HepG2 (cell line): ENCODE measurements at regions not wholly inside any gene's neighbourhood (a gene's known extent, or its start where the extent isn't known, plus 50 kb on each side); places are given as distances from the start of the nearest gene placed in this dataset.

Experiments
- ATAC-seq: fragments of 200-7000 bp; cut with Tn5 transposase; 3 replicates; pipeline ENCODE4 v1.9.1; 2020; ENCODE audit warnings: mild to moderate bottlenecking, moderate library complexity
- BruUV-seq: library from RNA; stranded (reverse); fragments of 400-500 nt; replicated peaks from 2 replicates; lab custom pipeline; 2021; lab: Mats Ljungman, UMichigan
- CTCF ChIA-PET: fragments of 300-600 bp; formaldehyde crosslinking; extraction: SDS; loops from one replicate; lab custom pipeline; 2021; ENCODE audit warnings: low total read pairs, inconsistent platforms, low intra/inter-chr PET ratio; lab: Yijun Ruan, JAX
- POLR2A ChIA-PET: fragments of 350-600 bp; sonication (Branson Sonifier 250); formaldehyde crosslinking; loops from one replicate; lab custom pipeline; 2020; ENCODE audit warnings: antibody characterized with exemption, inconsistent platforms; lab: Yijun Ruan, JAX
- DNase-seq: peaks from one replicate; pipeline ENCODE4 v3.0.0-alpha.2; 2015; ENCODE audit warnings: low spot score
- FAIRE-seq: peaks from 3 replicates; lab custom pipeline; 2011; peaks lifted over from hg19 to GRCh38; lab: Jason Lieb, UNC
- H2AFZ ChIP-seq: one replicate; pipeline ENCODE4 v1.6.1; 2011; ENCODE audit warnings: low read length, inconsistent platforms
- H3K27ac ChIP-seq: fragments of 300-600 bp; 3 replicates; pipeline ENCODE4 v1.8.0; 2011; ENCODE audit warnings: mixed run types, mild to moderate bottlenecking, mixed read lengths, low read length, inconsistent platforms; ENCODE audit not compliant: insufficient read depth; ENCODE audit errors: extremely low read length
- H3K27me3 ChIP-seq, 2 experiments: fragments of 200-600 bp in 1 of 2; 2 replicates in 1 of 2; 3 replicates in 1 of 2; pipeline versions ENCODE4 v1.6.0 to v1.8.0; 2011; ENCODE audit warnings: low read length in 2 of 2, mild to moderate bottlenecking in 2 of 2, moderate library complexity in 2 of 2, inconsistent platforms in 1 of 2; ENCODE audit not compliant: insufficient read depth in 2 of 2, control insufficient read depth in 1 of 2
- H3K36me3 ChIP-seq, 2 experiments: fragments of 200-600 bp in 1 of 2; replicated peaks in 1 of 2; 2 replicates in 1 of 2; 3 replicates in 1 of 2; pipeline versions ENCODE4 v1.5.1 to v1.8.0; 2011; ENCODE audit warnings: low read length in 2 of 2, inconsistent platforms in 1 of 2; ENCODE audit not compliant: insufficient read depth in 2 of 2, control insufficient read depth in 1 of 2
- H3K4me1 ChIP-seq: 2 replicates; pipeline ENCODE4 v1.5.1; 2012; ENCODE audit warnings: low read length, inconsistent platforms; ENCODE audit not compliant: insufficient read depth
- H3K4me2 ChIP-seq: 2 replicates; pipeline ENCODE4 v1.6.0; 2011; ENCODE audit warnings: low read depth, low read length, inconsistent platforms
- H3K4me3 ChIP-seq, 3 experiments: fragments of 200-600 bp in 1 of 3; sonication (generic), shearing (Covaris generic) in 1 of 3; replicated peaks in 1 of 3; 2 replicates each; pipeline ENCODE4 v1.5.1; 2011 to 2016; ENCODE audit warnings: low read length in 3 of 3, inconsistent platforms in 2 of 3, low read depth in 2 of 3, mild to moderate bottlenecking in 2 of 3, control low read depth in 1 of 3, mixed read lengths in 1 of 3; ENCODE audit not compliant: insufficient read depth in 1 of 3
- H3K79me2 ChIP-seq: one replicate; pipeline ENCODE4 v1.6.1; 2011; ENCODE audit warnings: low read length, inconsistent platforms; ENCODE audit not compliant: insufficient read depth
- H3K9ac ChIP-seq: 2 replicates; pipeline ENCODE4 v1.6.0; 2011; ENCODE audit warnings: mild to moderate bottlenecking, low read depth, low read length, inconsistent platforms; ENCODE audit not compliant: insufficient read depth
- H3K9me3 ChIP-seq: 2 replicates; pipeline ENCODE4 v1.5.1; 2012; ENCODE audit warnings: mild to moderate bottlenecking, low read length
- H4K20me1 ChIP-seq: 2 replicates; pipeline ENCODE4 v1.6.0; 2011; ENCODE audit warnings: inconsistent platforms, mild to moderate bottlenecking, low read length, moderate library complexity; ENCODE audit not compliant: insufficient read depth
- HES4 ChIP-seq: sonication (generic); formaldehyde crosslinking; IDR thresholded peaks from 2 replicates; pipeline ENCODE4 v1.9.0; 2021; ENCODE audit warnings: mild to moderate bottlenecking, missing genetic modification reagents, borderline replicate concordance
- HMG20A ChIP-seq: IDR thresholded peaks from 2 replicates; pipeline ENCODE4 v1.6.1; 2016; ENCODE audit warnings: borderline replicate concordance
- KMT2B ChIP-seq: IDR thresholded peaks from 2 replicates; pipeline ENCODE4 v1.6.1; 2016; ENCODE audit warnings: missing genetic modification reagents, missing compliant biosample characterization
- RXRA ChIP-seq: sonication (generic); formaldehyde crosslinking; IDR thresholded peaks from 2 replicates; pipeline ENCODE4 v1.5.1; 2020; ENCODE audit warnings: missing genetic modification reagents
- ZNF260 ChIP-seq: sonication (generic); formaldehyde crosslinking; IDR thresholded peaks from 2 replicates; pipeline ENCODE4 v1.4.0; 2020; ENCODE audit warnings: missing genetic modification reagents, low read depth, mild to moderate bottlenecking, borderline replicate concordance
- ZNF331 ChIP-seq: sonication (generic); formaldehyde crosslinking; IDR thresholded peaks from 2 replicates; pipeline ENCODE4 v1.4.0; 2020; ENCODE audit warnings: missing genetic modification reagents
- ZNF674 ChIP-seq: sonication (generic); formaldehyde crosslinking; IDR thresholded peaks from 2 replicates; pipeline ENCODE4 v1.5.0; 2020; ENCODE audit warnings: low read depth, mild to moderate bottlenecking, missing genetic modification reagents
- WGBS: methylation state at CpG from one replicate; pipeline ENCODE4 v1.1.6; 2017; ENCODE audit warnings: low lambda C conversion rate; 5-methylcytosine and 5-hydroxymethylcytosine counted together
- in situ Hi-C: cut with HindIII; loops from 2 replicates; pipeline ENCODE4 v1.10.0; 2017; ENCODE audit warnings: low pct_unique_long_range_greater_than_20kb; ENCODE audit not compliant: extremely low pct_ligation_motif_present
- intact Hi-C: fragments of 100-400 bp; cut with micrococcal nuclease; formaldehyde crosslinking; loops from one replicate; pipeline ENCODE4 v1.10.0; 2022; ENCODE audit not compliant: unreplicated experiment
- TF ChIP-seq, protein P1 (sequence below): IDR thresholded peaks from 2 replicates; pipeline ENCODE4 v1.6.1; 2016; ENCODE audit warnings: mild to moderate bottlenecking
- TF ChIP-seq, protein P2 (sequence below): sonication (generic); formaldehyde crosslinking; IDR thresholded peaks from 2 replicates; pipeline ENCODE4 v1.8.1; 2023; ENCODE audit warnings: mild to moderate bottlenecking, missing genetic modification reagents
- TF ChIP-seq, protein P3 (sequence below): sonication (generic); formaldehyde crosslinking; IDR thresholded peaks from 2 replicates; pipeline ENCODE4 v1.8.0; 2022; ENCODE audit warnings: missing genetic modification reagents, mild to moderate bottlenecking, moderate library complexity, borderline replicate concordance
- TF ChIP-seq, protein P4 (sequence below): sonication (generic); formaldehyde crosslinking; IDR thresholded peaks from 2 replicates; pipeline ENCODE4 v1.4.0; 2020; ENCODE audit warnings: low read depth, missing genetic modification reagents
- TF ChIP-seq, protein P5 (sequence below): sonication (generic); formaldehyde crosslinking; IDR thresholded peaks from 2 replicates; pipeline ENCODE4 v1.4.0; 2020; ENCODE audit warnings: mild to moderate bottlenecking, missing genetic modification reagents, borderline replicate concordance

DNA sequence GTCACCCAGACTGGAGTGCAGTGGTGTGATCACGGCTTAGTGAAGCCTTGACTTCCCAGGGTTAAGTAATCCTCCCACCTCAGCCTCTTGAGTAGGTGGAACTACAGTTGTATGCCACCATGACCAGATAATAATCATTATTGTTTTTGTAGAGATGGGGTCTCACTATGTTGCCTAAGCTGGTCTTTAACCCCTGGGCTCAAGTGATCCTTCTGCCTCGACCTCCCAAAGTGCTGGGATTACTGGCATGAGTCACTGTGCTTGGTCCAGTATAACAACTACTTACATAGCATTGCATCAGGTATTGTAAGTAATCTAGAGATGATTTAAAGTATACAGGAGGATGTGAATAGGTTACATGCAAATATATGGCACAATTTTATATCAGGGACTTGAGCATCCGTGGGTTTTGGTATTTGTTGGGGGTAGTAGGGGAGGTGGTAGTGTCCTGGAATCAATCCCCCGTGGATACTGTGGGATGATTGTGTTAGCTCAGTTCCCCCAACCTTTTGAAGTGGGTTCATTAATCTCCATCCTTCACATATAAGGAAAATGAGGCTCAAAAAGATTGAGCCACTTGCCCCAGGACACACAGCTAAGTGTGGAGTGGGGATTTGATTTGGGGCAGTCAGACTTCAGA lies 61.4 kb upstream of the CNIH3 start (continued):
- no peak for TF ChIP-seq ZNF260 (CRISPR knock-in tag)
- TF ChIP-seq ZNF674 (CRISPR knock-in tag): no peak
- TF ChIP-seq, protein P1, sequence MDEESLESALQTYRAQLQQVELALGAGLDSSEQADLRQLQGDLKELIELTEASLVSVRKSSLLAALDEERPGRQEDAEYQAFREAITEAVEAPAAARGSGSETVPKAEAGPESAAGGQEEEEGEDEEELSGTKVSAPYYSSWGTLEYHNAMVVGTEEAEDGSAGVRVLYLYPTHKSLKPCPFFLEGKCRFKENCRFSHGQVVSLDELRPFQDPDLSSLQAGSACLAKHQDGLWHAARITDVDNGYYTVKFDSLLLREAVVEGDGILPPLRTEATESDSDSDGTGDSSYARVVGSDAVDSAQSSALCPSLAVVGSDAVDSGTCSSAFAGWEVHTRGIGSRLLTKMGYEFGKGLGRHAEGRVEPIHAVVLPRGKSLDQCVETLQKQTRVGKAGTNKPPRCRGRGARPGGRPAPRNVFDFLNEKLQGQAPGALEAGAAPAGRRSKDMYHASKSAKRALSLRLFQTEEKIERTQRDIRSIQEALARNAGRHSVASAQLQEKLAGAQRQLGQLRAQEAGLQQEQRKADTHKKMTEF (CRISPR knock-in tag): no peak
- TF ChIP-seq HMG20A (CRISPR knock-in tag): no peak
- TF ChIP-seq KMT2B (CRISPR knock-in tag): no peak
- TF ChIP-seq, protein P2, sequence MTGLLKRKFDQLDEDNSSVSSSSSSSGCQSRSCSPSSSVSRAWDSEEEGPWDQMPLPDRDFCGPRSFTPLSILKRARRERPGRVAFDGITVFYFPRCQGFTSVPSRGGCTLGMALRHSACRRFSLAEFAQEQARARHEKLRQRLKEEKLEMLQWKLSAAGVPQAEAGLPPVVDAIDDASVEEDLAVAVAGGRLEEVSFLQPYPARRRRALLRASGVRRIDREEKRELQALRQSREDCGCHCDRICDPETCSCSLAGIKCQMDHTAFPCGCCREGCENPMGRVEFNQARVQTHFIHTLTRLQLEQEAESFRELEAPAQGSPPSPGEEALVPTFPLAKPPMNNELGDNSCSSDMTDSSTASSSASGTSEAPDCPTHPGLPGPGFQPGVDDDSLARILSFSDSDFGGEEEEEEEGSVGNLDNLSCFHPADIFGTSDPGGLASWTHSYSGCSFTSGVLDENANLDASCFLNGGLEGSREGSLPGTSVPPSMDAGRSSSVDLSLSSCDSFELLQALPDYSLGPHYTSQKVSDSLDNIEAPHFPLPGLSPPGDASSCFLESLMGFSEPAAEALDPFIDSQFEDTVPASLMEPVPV (CRISPR knock-in tag): no peak
- TF ChIP-seq ZNF331 (CRISPR knock-in tag): no peak
- TF ChIP-seq, all 625 proteins: peak for 0

DNA sequence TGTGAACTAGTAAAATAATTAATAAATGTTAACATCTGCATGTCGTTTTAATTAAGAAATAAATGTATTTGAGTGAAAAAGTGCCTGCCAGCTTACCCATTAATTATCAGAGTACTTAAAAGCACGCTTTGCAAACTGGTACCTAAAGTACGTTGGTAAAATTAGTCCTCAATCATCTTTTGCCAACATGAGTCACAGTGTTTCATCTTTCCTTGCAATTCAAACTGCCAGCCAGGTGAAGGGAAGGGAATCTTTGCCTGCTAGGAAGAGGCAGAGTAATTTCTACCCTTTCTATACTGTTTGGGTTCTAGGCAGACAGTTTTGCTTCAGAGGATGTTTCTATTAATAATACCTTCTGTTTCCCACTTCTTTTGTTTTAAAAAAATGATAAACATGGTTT lies 57.2 kb upstream of the CNIH3 start:
- intact Hi-C loops (no loop called here), in situ Hi-C loops (no loop called here)
- Histone ChIP-seq H3K4me2 (no peak overlapping the region), H3K4me1 (no peaks in the 10 kb centered on the region), H3K4me3 (no peak overlapping the region), H2AFZ (no peak overlapping the region), H4K20me1 (no peaks in the 10 kb centered on the region), H3K9me3 (no peaks in the 10 kb centered on the region), H3K79me2 (no peaks in the 10 kb centered on the region), H3K36me3 (no peaks in the 10 kb centered on the region), H3K27ac (no peak overlapping the region), H3K9ac (no peak overlapping the region), H3K27me3 (no peaks in the 10 kb centered on the region)
- ATAC-seq (no peak), FAIRE-seq (no peak), DNase-seq (no peak)
- ChIA-PET POLR2A (no interaction called here), CTCF (no interaction called here)
- 0% methylated on average over 3 of the region's 3 CpGs for WGBS
- no TSS peak for BruUV-seq
- TF ChIP-seq RXRA (CRISPR knock-in tag) (no peak), HES4 (CRISPR knock-in tag) (no peak)
- TF ChIP-seq, protein P3, sequence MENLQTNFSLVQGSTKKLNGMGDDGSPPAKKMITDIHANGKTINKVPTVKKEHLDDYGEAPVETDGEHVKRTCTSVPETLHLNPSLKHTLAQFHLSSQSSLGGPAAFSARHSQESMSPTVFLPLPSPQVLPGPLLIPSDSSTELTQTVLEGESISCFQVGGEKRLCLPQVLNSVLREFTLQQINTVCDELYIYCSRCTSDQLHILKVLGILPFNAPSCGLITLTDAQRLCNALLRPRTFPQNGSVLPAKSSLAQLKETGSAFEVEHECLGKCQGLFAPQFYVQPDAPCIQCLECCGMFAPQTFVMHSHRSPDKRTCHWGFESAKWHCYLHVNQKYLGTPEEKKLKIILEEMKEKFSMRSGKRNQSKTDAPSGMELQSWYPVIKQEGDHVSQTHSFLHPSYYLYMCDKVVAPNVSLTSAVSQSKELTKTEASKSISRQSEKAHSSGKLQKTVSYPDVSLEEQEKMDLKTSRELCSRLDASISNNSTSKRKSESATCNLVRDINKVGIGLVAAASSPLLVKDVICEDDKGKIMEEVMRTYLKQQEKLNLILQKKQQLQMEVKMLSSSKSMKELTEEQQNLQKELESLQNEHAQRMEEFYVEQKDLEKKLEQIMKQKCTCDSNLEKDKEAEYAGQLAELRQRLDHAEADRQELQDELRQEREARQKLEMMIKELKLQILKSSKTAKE (CRISPR knock-in tag): no peak
- TF ChIP-seq, protein P4, sequence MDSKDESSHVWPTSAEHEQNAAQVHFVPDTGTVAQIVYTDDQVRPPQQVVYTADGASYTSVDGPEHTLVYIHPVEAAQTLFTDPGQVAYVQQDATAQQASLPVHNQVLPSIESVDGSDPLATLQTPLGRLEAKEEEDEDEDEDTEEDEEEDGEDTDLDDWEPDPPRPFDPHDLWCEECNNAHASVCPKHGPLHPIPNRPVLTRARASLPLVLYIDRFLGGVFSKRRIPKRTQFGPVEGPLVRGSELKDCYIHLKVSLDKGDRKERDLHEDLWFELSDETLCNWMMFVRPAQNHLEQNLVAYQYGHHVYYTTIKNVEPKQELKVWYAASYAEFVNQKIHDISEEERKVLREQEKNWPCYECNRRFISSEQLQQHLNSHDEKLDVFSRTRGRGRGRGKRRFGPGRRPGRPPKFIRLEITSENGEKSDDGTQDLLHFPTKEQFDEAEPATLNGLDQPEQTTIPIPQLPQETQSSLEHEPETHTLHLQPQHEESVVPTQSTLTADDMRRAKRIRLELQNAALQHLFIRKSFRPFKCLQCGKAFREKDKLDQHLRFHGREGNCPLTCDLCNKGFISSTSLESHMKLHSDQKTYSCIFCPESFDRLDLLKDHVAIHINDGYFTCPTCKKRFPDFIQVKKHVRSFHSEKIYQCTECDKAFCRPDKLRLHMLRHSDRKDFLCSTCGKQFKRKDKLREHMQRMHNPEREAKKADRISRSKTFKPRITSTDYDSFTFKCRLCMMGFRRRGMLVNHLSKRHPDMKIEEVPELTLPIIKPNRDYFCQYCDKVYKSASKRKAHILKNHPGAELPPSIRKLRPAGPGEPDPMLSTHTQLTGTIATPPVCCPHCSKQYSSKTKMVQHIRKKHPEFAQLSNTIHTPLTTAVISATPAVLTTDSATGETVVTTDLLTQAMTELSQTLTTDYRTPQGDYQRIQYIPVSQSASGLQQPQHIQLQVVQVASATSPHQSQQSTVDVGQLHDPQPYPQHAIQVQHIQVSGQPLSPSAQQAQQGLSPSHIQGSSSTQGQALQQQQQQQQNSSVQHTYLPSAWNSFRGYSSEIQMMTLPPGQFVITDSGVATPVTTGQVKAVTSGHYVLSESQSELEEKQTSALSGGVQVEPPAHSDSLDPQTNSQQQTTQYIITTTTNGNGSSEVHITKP: no peak
- TF ChIP-seq, protein P5, sequence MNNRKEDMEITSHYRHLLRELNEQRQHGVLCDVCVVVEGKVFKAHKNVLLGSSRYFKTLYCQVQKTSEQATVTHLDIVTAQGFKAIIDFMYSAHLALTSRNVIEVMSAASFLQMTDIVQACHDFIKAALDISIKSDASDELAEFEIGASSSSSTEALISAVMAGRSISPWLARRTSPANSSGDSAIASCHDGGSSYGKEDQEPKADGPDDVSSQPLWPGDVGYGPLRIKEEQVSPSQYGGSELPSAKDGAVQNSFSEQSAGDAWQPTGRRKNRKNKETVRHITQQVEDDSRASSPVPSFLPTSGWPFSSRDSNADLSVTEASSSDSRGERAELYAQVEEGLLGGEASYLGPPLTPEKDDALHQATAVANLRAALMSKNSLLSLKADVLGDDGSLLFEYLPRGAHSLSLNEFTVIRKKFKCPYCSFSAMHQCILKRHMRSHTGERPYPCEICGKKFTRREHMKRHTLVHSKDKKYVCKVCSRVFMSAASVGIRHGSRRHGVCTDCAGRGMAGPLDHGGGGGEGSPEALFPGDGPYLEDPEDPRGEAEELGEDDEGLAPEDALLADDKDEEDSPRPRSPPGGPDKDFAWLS (CRISPR knock-in tag): no peak
